ENCODE measurements at regions not wholly inside any gene's neighbourhood (a gene's known extent, or its start where the extent isn't known, plus 50 kb on each side); places are given as distances from the start of the nearest gene placed in this dataset.
"Not testable (repeated sequence)": the region's sequence is repeated elsewhere in the genome, so short reads cannot be mapped to it uniquely, and the experiment has no call there.

- Mint-ChIP-seq H3K4me1 (peaks cover 9 to 10% of the 10 kb centered on the region in 2 experiments), H3K27ac (peak overlapping the region in 1 of 3 experiments; percentile 47; a peak in 1 of 7 replicates)
- not testable (repeated sequence) for H3K79me1 ChIP-seq (ENCODE audit: insufficient read depth, low read depth, low read length, poor library complexity, severe bottlenecking); H4K8ac ChIP-seq (replicated peaks; ENCODE audit: insufficient read length, low read depth, low read length); H2BK120ac ChIP-seq (ENCODE audit: low read depth, low read length, poor library complexity, severe bottlenecking); H3K4me1 ChIP-seq (ENCODE audit: insufficient read depth, low read length); H3K27me3 ChIP-seq (ENCODE audit: insufficient read depth, low read length); H2BK12ac ChIP-seq (ENCODE audit: insufficient read length, low read depth, low read length); H3K79me2 ChIP-seq (ENCODE audit: insufficient read depth, low read length); H3K4ac ChIP-seq (ENCODE audit: low read depth, low read length); H2AFZ ChIP-seq (ENCODE audit: low read length); H3K9ac ChIP-seq (ENCODE audit: extremely low read depth, insufficient read length, low read length); H3K9me3 ChIP-seq (ENCODE audit: control insufficient read depth, low read depth, low read length); H3K4me3 Mint-ChIP-seq; H2BK5ac ChIP-seq (ENCODE audit: insufficient read length, low read length); H3K4me2 ChIP-seq (ENCODE audit: insufficient read depth, insufficient read length, low read length); H4K20me1 ChIP-seq (ENCODE audit: control insufficient read depth, insufficient read depth, insufficient read length); H4K91ac ChIP-seq (ENCODE audit: insufficient read length, low read depth, low read length); H2BK20ac ChIP-seq (ENCODE audit: low read depth, low read length, poor library complexity, severe bottlenecking); H3T11ph ChIP-seq (ENCODE audit: low read length); H3K23ac ChIP-seq (ENCODE audit: insufficient read length, low read depth, low read length); H3K27ac ChIP-seq (ENCODE audit: insufficient read length, low read depth, low read length); H3K56ac ChIP-seq (ENCODE audit: insufficient read length, low read depth, low read length); DNase-seq; H2AK5ac ChIP-seq (ENCODE audit: insufficient read length, low read length); H3K9me3 Mint-ChIP-seq; H3K23me2 ChIP-seq (ENCODE audit: insufficient read length, low read depth, low read length, poor library complexity, severe bottlenecking); H3K18ac ChIP-seq (ENCODE audit: insufficient read length, low read depth, low read length); H3K36me3 Mint-ChIP-seq (ENCODE audit: insufficient read depth in 1 of 3, low read depth in 3 of 3); H4K5ac ChIP-seq (ENCODE audit: insufficient read length, low read depth, low read length); H3K27me3 Mint-ChIP-seq (ENCODE audit: low read depth); H3K14ac ChIP-seq (ENCODE audit: insufficient read depth, low read length); H2BK15ac ChIP-seq (ENCODE audit: low read depth, low read length)
- no CpG with 5 or more reads among the region's 1 CpG for WGBS (ENCODE audit: extremely low coverage, insufficient read length, low lambda C conversion rate)
Measured at GRCh38 chr2:111258318-111258717, 137.6 kb downstream of the BCL2L11 start.

DNA sequence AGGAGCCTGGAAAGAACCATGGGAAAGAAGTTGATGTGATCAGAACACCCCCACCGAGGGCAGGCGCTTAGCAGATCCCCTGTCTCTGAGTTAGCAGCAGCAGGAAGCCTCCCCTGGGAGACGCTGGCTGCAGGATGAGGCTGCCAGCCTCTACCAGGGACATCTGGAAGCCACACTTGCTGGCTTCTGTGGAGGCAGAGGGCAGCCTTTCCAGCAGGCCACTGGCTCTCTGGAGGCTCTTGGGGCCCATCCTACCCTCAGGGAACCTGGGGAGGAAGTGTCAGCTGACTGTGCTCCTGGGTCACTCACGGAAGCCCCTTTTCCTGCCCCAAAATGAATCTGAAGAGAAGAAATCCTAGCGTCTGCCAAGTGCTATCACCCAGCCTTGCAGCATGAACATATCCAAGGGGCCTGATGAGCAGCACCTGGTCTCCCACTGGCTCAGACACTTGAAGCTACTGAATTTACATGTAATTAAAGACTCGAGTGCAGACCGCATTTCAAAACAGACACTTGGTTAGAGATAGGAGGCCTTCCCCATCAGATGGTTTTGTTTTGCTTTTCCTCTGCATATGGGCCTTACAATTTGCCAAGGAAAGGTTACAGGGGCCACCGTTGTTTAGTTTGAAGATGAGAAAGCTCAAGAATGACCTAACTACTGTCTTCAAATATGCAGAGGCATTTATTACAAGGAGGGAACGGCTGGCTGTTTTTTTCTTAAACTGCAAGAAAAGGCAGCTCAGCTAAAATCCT, 142.1 kb downstream of the BCL2L11 start:
- not testable (repeated sequence) for H4K91ac ChIP-seq (ENCODE audit: insufficient read length, low read depth, low read length); H3K14ac ChIP-seq (ENCODE audit: insufficient read depth, low read length); H3K23ac ChIP-seq (ENCODE audit: insufficient read length, low read depth, low read length); H4K8ac ChIP-seq (replicated peaks; ENCODE audit: insufficient read length, low read depth, low read length); H2BK20ac ChIP-seq (ENCODE audit: low read depth, low read length, poor library complexity, severe bottlenecking); H3K36me3 Mint-ChIP-seq (ENCODE audit: insufficient read depth in 1 of 3, low read depth in 3 of 3); H3K4me2 ChIP-seq (ENCODE audit: insufficient read depth, insufficient read length, low read length); H3K79me1 ChIP-seq (ENCODE audit: insufficient read depth, low read depth, low read length, poor library complexity, severe bottlenecking); H3K27ac ChIP-seq (ENCODE audit: insufficient read length, low read depth, low read length); H3K4me3 Mint-ChIP-seq; H2AK5ac ChIP-seq (ENCODE audit: insufficient read length, low read length); H4K5ac ChIP-seq (ENCODE audit: insufficient read length, low read depth, low read length); H4K20me1 ChIP-seq (ENCODE audit: control insufficient read depth, insufficient read depth, insufficient read length); H3K18ac ChIP-seq (ENCODE audit: insufficient read length, low read depth, low read length); H3T11ph ChIP-seq (ENCODE audit: low read length); H3K27me3 ChIP-seq (ENCODE audit: insufficient read depth, low read length); H3K79me2 ChIP-seq (ENCODE audit: insufficient read depth, low read length); H2BK5ac ChIP-seq (ENCODE audit: insufficient read length, low read length); H3K56ac ChIP-seq (ENCODE audit: insufficient read length, low read depth, low read length); H3K9me3 ChIP-seq (ENCODE audit: control insufficient read depth, low read depth, low read length); H3K27ac Mint-ChIP-seq; DNase-seq; H2BK12ac ChIP-seq (ENCODE audit: insufficient read length, low read depth, low read length); H3K9me3 Mint-ChIP-seq; H3K23me2 ChIP-seq (ENCODE audit: insufficient read length, low read depth, low read length, poor library complexity, severe bottlenecking); H2AFZ ChIP-seq (ENCODE audit: low read length); H3K9ac ChIP-seq (ENCODE audit: extremely low read depth, insufficient read length, low read length); H3K4ac ChIP-seq (ENCODE audit: low read depth, low read length); H2BK15ac ChIP-seq (ENCODE audit: low read depth, low read length); H3K4me1 ChIP-seq (ENCODE audit: insufficient read depth, low read length); H3K27me3 Mint-ChIP-seq (ENCODE audit: low read depth); H2BK120ac ChIP-seq (ENCODE audit: low read depth, low read length, poor library complexity, severe bottlenecking)
- peaks cover 9 to 10% of the 10 kb centered on the region in 2 experiments for H3K4me1 Mint-ChIP-seq
- WGBS (ENCODE audit: extremely low coverage, insufficient read length, low lambda C conversion rate): no CpG with 5 or more reads among the region's 9 CpGs

Measured in H9 (cell line).